AG04449 (cell line): ENCODE measurements at regions not wholly inside any gene's neighbourhood (a gene's known extent, or its start where the extent isn't known, plus 50 kb on each side); places are given as distances from the start of the nearest gene placed in this dataset.

ENCODE experiments used
- CTCF ChIA-PET: fragments of 350-600 bp; formaldehyde crosslinking; extraction: SDS; loops from one replicate; lab custom pipeline; 2021; ENCODE audit warnings: antibody characterized with exemption; lab: Yijun Ruan, JAX
- POLR2A ChIA-PET: fragments of 400-600, 350-600 bp; formaldehyde crosslinking; extraction: SDS; loops from one replicate; lab custom pipeline; 2020; ENCODE audit warnings: antibody characterized with exemption, inconsistent platforms; lab: Yijun Ruan, JAX
- DNase-seq: peaks from one replicate; pipeline ENCODE4 v3.0.0-alpha.2; 2010; ENCODE audit warnings: low read depth, low spot score
- H3K4me3 ChIP-seq: 2 replicates; pipeline ENCODE4 v1.5.1; 2011; ENCODE audit warnings: low read depth, mild to moderate bottlenecking, control low read depth, low read length
- TF ChIP-seq, protein P1 (sequence below): IDR thresholded peaks from one replicate; pipeline ENCODE4 v1.5.1; 2011; ENCODE audit warnings: mild to moderate bottlenecking, moderate library complexity, low read length, control low read depth, inconsistent platforms; ENCODE audit not compliant: insufficient read depth; ENCODE audit errors: missing control alignments

DNA sequence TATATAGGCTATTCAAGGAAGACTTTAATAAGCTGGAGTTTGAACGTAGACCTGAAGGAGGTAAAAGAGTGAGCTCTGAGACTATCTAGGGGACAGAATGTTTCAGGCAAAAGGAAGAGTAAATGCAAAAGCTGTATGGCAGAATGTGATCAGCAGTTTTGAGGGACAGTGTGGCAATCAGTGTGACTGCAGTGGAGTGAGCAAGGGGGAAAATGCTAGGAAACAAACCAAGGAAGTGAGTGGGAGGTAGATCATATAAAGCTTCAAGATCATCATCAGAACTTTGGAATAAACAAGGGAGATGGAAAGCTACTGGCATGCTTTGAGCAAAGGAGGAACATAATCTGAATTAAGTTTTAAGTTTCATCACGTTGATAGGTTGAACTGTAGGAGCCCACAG is 67.5 kb upstream of the BTG1 start:
- CTCF ChIA-PET: no interaction called here
- POLR2A ChIA-PET: interaction anchor here (1.0 kb wide), 1 partner anchor 68 kb away, joined by 3 read pairs; the partner anchor contains the start of gene BTG1

DNA sequence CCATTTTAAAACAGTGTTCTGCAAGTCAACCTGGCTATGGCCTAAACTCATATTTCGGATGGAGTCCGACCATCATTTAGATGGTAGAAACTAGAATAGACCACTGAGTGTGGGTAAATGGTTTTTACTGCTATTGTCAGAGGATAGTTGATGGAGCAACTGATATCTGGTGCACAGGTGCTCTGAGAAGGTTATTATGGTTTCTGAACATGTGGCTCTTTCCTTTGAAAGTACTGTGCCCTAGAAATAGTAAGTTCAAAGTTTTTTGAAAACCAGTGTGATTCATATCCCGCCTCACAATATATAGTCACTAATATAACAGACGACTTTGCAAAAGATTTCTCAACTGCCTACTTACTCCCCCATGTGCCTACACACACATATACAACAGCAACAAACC is 64.4 kb upstream of the BTG1 start:
- POLR2A ChIA-PET: no interaction called here
- H3K4me3 ChIP-seq: no peak overlapping the region
- DNase-seq: no peak
- CTCF ChIA-PET: no interaction called here
- TF ChIP-seq, protein P1, sequence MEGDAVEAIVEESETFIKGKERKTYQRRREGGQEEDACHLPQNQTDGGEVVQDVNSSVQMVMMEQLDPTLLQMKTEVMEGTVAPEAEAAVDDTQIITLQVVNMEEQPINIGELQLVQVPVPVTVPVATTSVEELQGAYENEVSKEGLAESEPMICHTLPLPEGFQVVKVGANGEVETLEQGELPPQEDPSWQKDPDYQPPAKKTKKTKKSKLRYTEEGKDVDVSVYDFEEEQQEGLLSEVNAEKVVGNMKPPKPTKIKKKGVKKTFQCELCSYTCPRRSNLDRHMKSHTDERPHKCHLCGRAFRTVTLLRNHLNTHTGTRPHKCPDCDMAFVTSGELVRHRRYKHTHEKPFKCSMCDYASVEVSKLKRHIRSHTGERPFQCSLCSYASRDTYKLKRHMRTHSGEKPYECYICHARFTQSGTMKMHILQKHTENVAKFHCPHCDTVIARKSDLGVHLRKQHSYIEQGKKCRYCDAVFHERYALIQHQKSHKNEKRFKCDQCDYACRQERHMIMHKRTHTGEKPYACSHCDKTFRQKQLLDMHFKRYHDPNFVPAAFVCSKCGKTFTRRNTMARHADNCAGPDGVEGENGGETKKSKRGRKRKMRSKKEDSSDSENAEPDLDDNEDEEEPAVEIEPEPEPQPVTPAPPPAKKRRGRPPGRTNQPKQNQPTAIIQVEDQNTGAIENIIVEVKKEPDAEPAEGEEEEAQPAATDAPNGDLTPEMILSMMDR: no peak

More for the DNA sequence above, 67.5 kb upstream of the BTG1 start:
- H3K4me3 ChIP-seq: no peak overlapping the region
- TF ChIP-seq, protein P1: no peak
- no peak for DNase-seq

DNA sequence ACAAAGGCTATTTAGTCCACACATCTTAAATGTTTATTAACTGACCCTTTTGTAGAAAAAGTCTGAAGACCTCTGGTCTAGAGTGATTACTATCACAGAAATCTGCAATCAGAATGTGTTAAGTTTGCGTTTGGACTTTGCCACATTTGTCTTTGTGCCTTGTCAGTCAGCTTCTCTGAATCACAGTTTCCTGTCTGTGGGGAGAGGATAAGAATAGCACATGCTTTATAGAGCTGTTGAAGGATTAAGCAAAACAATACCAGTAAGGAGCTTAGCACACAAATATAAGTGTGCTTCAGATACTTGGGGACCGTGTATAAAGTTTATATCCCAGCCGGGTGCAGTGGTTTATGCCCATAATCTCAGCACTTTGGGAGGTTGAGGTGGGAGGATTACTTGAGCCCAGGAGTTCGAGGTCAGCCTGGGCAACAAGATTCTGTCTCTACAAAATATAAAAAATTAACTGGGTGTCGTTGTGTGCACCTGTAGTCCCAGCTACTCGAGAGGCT is 63.0 kb upstream of the BTG1 start:
- peak; percentile 23 for DNase-seq
- ChIA-PET POLR2A (no interaction called here), CTCF (no interaction called here)
- H3K4me3 ChIP-seq: no peak overlapping the region
- TF ChIP-seq, protein P1: no peak

DNA sequence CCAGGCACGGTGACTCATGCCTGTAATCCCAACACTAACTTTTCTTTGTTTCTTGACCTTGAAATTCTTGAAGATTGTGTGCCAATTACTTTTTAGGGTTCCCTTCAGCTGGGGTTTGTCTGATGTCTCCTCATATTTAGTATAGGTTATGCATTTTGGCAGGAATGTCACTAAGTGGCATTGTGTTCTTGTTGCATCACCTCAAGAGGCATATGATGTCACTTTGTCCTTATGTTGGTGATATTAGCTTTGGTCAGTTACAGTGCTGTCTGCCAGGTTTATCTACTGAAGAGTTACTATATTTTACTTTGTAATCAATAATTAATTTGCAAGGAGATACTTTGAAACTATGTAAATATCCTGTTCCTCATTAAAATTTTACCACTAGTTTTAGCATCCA is 61.0 kb upstream of the BTG1 start:
- no peak overlapping the region for H3K4me3 ChIP-seq
- DNase-seq: no peak
- ChIA-PET CTCF (no interaction called here), POLR2A (no interaction called here)
- TF ChIP-seq, protein P1: no peak

DNA sequence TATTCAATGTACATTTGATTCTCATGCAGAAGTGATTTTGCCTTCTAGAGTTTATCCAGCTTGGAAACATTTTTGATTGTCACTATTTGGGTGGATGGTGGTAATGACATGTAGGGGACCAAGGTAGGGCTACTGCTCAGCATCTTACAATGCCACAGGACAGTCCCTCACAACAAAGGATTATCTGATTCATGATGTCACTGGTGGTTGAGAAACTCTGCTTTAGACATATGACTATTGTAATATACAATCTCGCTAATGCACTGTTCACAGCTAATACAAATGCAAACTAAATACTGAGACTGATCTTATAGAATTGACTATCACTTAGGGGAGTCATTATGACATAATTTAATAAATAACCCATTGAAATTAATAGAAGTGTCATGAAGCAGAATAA is 60.4 kb upstream of the BTG1 start:
- no peak for DNase-seq
- TF ChIP-seq, protein P1: no peak
- POLR2A ChIA-PET: no interaction called here
- CTCF ChIA-PET: no interaction called here
- no peak overlapping the region for H3K4me3 ChIP-seq

DNA sequence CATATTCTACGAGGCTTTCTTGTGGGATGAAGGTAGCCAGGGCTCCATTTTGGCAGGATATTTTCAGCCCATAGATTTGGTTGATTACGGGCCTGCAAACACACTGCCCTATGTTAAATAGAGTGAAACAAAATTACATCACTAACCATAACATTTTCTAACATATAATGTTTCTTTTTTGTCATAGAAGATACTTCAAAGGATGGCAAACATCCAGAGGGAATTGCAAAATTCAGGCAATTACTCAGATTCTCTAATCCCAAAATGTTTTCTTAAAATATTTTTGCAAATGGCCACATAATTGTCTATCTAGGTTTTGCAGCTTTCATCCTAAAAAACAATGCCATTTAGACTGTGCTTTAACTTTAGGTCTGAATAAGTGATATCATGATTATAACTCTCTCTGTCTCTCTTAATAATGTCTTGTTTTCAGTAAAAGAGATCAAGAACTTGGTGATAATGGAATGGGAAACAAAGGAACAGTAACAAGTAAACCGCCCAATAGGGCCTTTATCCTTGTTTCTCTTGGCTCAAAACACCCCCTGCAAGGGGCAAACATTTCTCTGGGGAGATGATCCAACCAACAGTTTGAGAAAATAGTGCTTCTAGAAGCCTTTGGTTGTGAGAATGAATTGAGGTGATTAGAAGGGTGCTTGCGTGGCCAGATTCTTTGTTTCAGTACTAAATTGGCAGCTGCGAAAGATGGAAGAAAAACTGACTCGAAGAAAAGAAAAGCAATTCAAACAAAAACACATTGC is 54.4 kb upstream of the BTG1 start:
- POLR2A ChIA-PET: no interaction called here

More for the DNA sequence above, 54.4 kb upstream of the BTG1 start:
- CTCF ChIA-PET: no interaction called here
- TF ChIP-seq, protein P1: no peak
- no peak for DNase-seq
- no peak overlapping the region for H3K4me3 ChIP-seq
